H1 (cell line): ENCODE measurements at regions not wholly inside any gene's neighbourhood (a gene's known extent, or its start where the extent isn't known, plus 50 kb on each side); places are given as distances from the start of the nearest gene placed in this dataset.

Experiments
- CTCF ChIA-PET: fragments of 300-600 bp; sonication (Branson Sonifier 250); formaldehyde crosslinking; loops from one replicate; lab custom pipeline; 2021; ENCODE audit not compliant: partially characterized antibody; lab: Charles Lee
- POLR2A ChIA-PET: fragments of 300-600 bp; sonication (Branson Sonifier 250); formaldehyde crosslinking; loops from one replicate; lab custom pipeline; 2021; ENCODE audit warnings: inconsistent platforms; ENCODE audit not compliant: partially characterized antibody; lab: Charles Lee
- DNase-seq, 2 experiments: peaks; one replicate each; pipeline versions ENCODE4 v3.0.0 to v3.0.0-alpha.2; 2010 to 2022; ENCODE audit warnings: low spot score in 2 of 2, low read depth in 1 of 2, mixed read lengths in 1 of 2
- FAIRE-seq: peaks from 2 replicates; lab custom pipeline; 2011; peaks lifted over from hg19 to GRCh38; lab: Jason Lieb, UNC
- H2AFZ ChIP-seq: 2 replicates; pipeline ENCODE4 v1.8.1; 2012; ENCODE audit warnings: low read length, inconsistent platforms
- H2AK5ac ChIP-seq: 2 replicates; pipeline ENCODE4 v1.6.1; 2013; ENCODE audit warnings: low read depth, low read length
- H2BK120ac ChIP-seq: replicated peaks from 2 replicates; pipeline ENCODE3; 2013; ENCODE audit warnings: low read depth, low read length, inconsistent platforms
- H2BK12ac ChIP-seq: 2 replicates; pipeline ENCODE4 v1.6.1; 2013; ENCODE audit warnings: low read depth, low read length
- H2BK15ac ChIP-seq: 2 replicates; pipeline ENCODE4 v1.6.1; 2013; ENCODE audit warnings: low read length
- H2BK20ac ChIP-seq: 2 replicates; pipeline ENCODE4 v1.6.1; 2013; ENCODE audit warnings: low read length
- H2BK5ac ChIP-seq: 2 replicates; pipeline ENCODE4 v1.6.1; 2013; ENCODE audit warnings: low read depth, low read length
- H3K14ac ChIP-seq: 2 replicates; pipeline ENCODE4 v1.6.1; 2013; ENCODE audit warnings: inconsistent platforms; ENCODE audit not compliant: insufficient read length
- H3K18ac ChIP-seq: 2 replicates; pipeline ENCODE4 v1.6.1; 2013; ENCODE audit warnings: low read length; ENCODE audit errors: extremely low read depth
- H3K23ac ChIP-seq: 2 replicates; pipeline ENCODE4 v1.6.1; 2013; ENCODE audit warnings: inconsistent platforms; ENCODE audit not compliant: insufficient read length
- H3K23me2 ChIP-seq: 2 replicates; pipeline ENCODE4 v1.6.1; 2013; ENCODE audit warnings: low read depth, low read length
- H3K27ac ChIP-seq: 2 replicates; pipeline ENCODE4 v1.6.1; 2011; ENCODE audit warnings: low read depth, low read length, inconsistent platforms
- H3K27me3 ChIP-seq, 4 experiments: replicated peaks in 1 of 4; 1 replicate in 1 of 4; 2 replicates in 3 of 4; pipeline versions ENCODE4 v1.6.1 to v1.8.1; 2011 to 2013; ENCODE audit warnings: low read length in 3 of 4, mild to moderate bottlenecking in 3 of 4, inconsistent platforms in 2 of 4, mixed read lengths in 2 of 4, moderate library complexity in 1 of 4; ENCODE audit not compliant: control insufficient read depth in 3 of 4, insufficient read depth in 3 of 4; ENCODE audit errors: extremely low read depth in 1 of 4
- H3K36me3 ChIP-seq, 4 experiments: 2 replicates each; pipeline versions ENCODE4 v1.6.1 to v1.8.1; 2011 to 2013; ENCODE audit warnings: mild to moderate bottlenecking in 4 of 4, low read length in 3 of 4, moderate library complexity in 2 of 4, control low read depth in 1 of 4, inconsistent platforms in 1 of 4; ENCODE audit not compliant: insufficient read depth in 4 of 4, control insufficient read depth in 2 of 4
- H3K4ac ChIP-seq: replicated peaks from 2 replicates; pipeline ENCODE3; 2013; ENCODE audit warnings: low read length, low read depth, mixed read lengths, inconsistent platforms; ENCODE audit not compliant: insufficient read length
- H3K4me1 ChIP-seq, 4 experiments: replicated peaks in 1 of 4; 1 replicate in 1 of 4; 2 replicates in 3 of 4; pipeline versions ENCODE4 v1.6.1 to v1.8.1; 2011 to 2013; ENCODE audit warnings: low read length in 3 of 4, inconsistent platforms in 2 of 4, mixed read lengths in 1 of 4; ENCODE audit not compliant: insufficient read depth in 4 of 4, control insufficient read depth in 3 of 4
- H3K4me2 ChIP-seq, 2 experiments: 2 replicates each; pipeline versions ENCODE4 v1.6.1 to v1.8.1; 2011 to 2013; ENCODE audit warnings: low read depth in 2 of 2, low read length in 2 of 2, control low read depth in 1 of 2, inconsistent platforms in 1 of 2, mild to moderate bottlenecking in 1 of 2; ENCODE audit not compliant: insufficient read depth in 1 of 2
- H3K4me3 ChIP-seq, 4 experiments: fragments of 200-600, 300-600 bp in 1 of 4; sonication (generic), shearing (Covaris generic), sonication (Bioruptor Twin) in 1 of 4; 2 replicates each; pipeline versions ENCODE4 v1.5.1 to v1.8.1; 2011 to 2016; ENCODE audit warnings: low read length in 4 of 4, low read depth in 3 of 4, control low read depth in 2 of 4, inconsistent platforms in 2 of 4, mild to moderate bottlenecking in 2 of 4, mixed read lengths in 1 of 4, moderate library complexity in 1 of 4; ENCODE audit not compliant: insufficient read depth in 2 of 4; ENCODE audit errors: extremely low read depth in 1 of 4
- H3K56ac ChIP-seq: replicated peaks from 2 replicates; pipeline ENCODE3; 2013; ENCODE audit warnings: low read depth, mild to moderate bottlenecking, mixed read lengths, low read length, inconsistent platforms; ENCODE audit not compliant: insufficient read length
- H3K79me1 ChIP-seq: 2 replicates; pipeline ENCODE4 v1.6.1; 2013; ENCODE audit warnings: low read depth, low read length, control low read depth
- H3K79me2 ChIP-seq, 2 experiments: 2 replicates each; pipeline versions ENCODE4 v1.6.1 to v1.8.1; 2012 to 2013; ENCODE audit warnings: low read length in 2 of 2, mild to moderate bottlenecking in 2 of 2, inconsistent platforms in 1 of 2; ENCODE audit not compliant: insufficient read depth in 2 of 2, control insufficient read depth in 1 of 2
- H3K9ac ChIP-seq, 4 experiments: replicated peaks in 1 of 4; 1 replicate in 1 of 4; 2 replicates in 3 of 4; pipeline versions ENCODE4 v1.6.1 to v1.8.1; 2011 to 2013; ENCODE audit warnings: low read depth in 3 of 4, low read length in 3 of 4, control low read depth in 2 of 4, mild to moderate bottlenecking in 2 of 4, moderate library complexity in 2 of 4, inconsistent platforms in 1 of 4; ENCODE audit errors: extremely low read depth in 1 of 4
- H3K9me3 ChIP-seq, 2 experiments: 2 replicates each; pipeline versions ENCODE4 v1.6.1 to v1.8.1; 2012 to 2013; ENCODE audit warnings: mild to moderate bottlenecking in 2 of 2, moderate library complexity in 2 of 2, control low read depth in 1 of 2, inconsistent platforms in 1 of 2, low read depth in 1 of 2, low read length in 1 of 2, mixed read lengths in 1 of 2; ENCODE audit not compliant: insufficient read depth in 2 of 2
- H4K20me1 ChIP-seq, 2 experiments: replicated peaks in 1 of 2; 2 replicates each; pipeline versions ENCODE3 to v1.8.1; 2011 to 2013; ENCODE audit warnings: inconsistent platforms in 2 of 2, low read length in 2 of 2, mild to moderate bottlenecking in 1 of 2; ENCODE audit not compliant: insufficient read depth in 2 of 2, control insufficient read depth in 1 of 2
- H4K5ac ChIP-seq: 2 replicates; pipeline ENCODE4 v1.6.1; 2013; ENCODE audit warnings: low read length, low read depth, mixed read lengths, inconsistent platforms; ENCODE audit not compliant: insufficient read length
- H4K8ac ChIP-seq: 2 replicates; pipeline ENCODE4 v1.8.0; 2013; ENCODE audit warnings: mild to moderate bottlenecking, moderate library complexity, low read length, inconsistent platforms; ENCODE audit not compliant: insufficient read depth; ENCODE audit errors: extremely low read depth
- H4K91ac ChIP-seq: replicated peaks from 2 replicates; pipeline ENCODE3; 2013; ENCODE audit warnings: low read length, mixed read lengths, inconsistent platforms; ENCODE audit not compliant: insufficient read length
- ASH2L ChIP-seq: fragments of 200-600, 300-600 bp; sonication (generic); IDR thresholded peaks from one replicate; pipeline ENCODE4 v1.7.1; 2017; ENCODE audit warnings: low read length
- MAFK ChIP-seq: IDR thresholded peaks from 2 replicates; pipeline ENCODE4 v1.6.1; 2012; ENCODE audit warnings: low read depth, mild to moderate bottlenecking, improper control_type of control experiment, low read length
- SRF ChIP-seq: IDR thresholded peaks from 2 replicates; pipeline ENCODE4 v1.6.1; 2011; ENCODE audit warnings: mild to moderate bottlenecking, low read depth, low read length, moderate library complexity
- YY1 ChIP-seq: IDR thresholded peaks from 2 replicates; pipeline ENCODE4 v1.6.1; 2011; ENCODE audit warnings: low read depth, mild to moderate bottlenecking, low read length
- WGBS, 2 experiments: shearing (Covaris generic) in 1 of 2; methylation state at CpG; one replicate each; pipeline versions ENCODE4 v1.1.6 to v1.1.7; 2013 to 2015; ENCODE audit warnings: low lambda C conversion rate in 2 of 2, mixed read lengths in 2 of 2, inconsistent platforms in 1 of 2, low coverage in 1 of 2, missing lambda C conversion rate in 1 of 2; ENCODE audit not compliant: insufficient replicate concordance in 2 of 2, insufficient coverage in 1 of 2, insufficient read length in 1 of 2; ENCODE audit errors: extremely low coverage in 1 of 2, missing lambda C conversion rate in 1 of 2; 5-methylcytosine and 5-hydroxymethylcytosine counted together
- TF ChIP-seq, protein P1 (sequence below): IDR thresholded peaks from 2 replicates; pipeline ENCODE4 v1.6.1; 2012; ENCODE audit warnings: inconsistent platforms

GRCh38 chrX:17986977-17987376 lies 125.9 kb upstream of the RAI2 start:
- H2AK5ac ChIP-seq = no peak overlapping the region
- no peak overlapping the region for H3K56ac ChIP-seq
- 84% methylated on average over 3 of the region's 3 CpGs; no CpG with 5 or more reads in 1 of the 2 experiments for WGBS, 2 experiments
- H2BK120ac ChIP-seq = no peak overlapping the region
- DNase-seq = no peak
- ChIA-PET POLR2A (interaction anchor here (0.6 kb wide), 1 partner anchor 54 kb away, joined by 4 read pairs; no protein-coding TSS in a partner anchor), CTCF (no interaction called here)
- H3K79me2 ChIP-seq = no peaks in the 10 kb centered on the region
- no peak overlapping the region for H3K4me2 ChIP-seq
- H2AFZ ChIP-seq = no peak overlapping the region
- H3K4ac ChIP-seq = no peak overlapping the region
- no peak overlapping the region for H3K4me3 ChIP-seq
- H2BK5ac ChIP-seq = no peak overlapping the region
- H3K23me2 ChIP-seq = no peaks in the 10 kb centered on the region
- H3K9ac ChIP-seq = no peak overlapping the region
- H3K23ac ChIP-seq = no peak overlapping the region
- FAIRE-seq = no peak
- H4K91ac ChIP-seq = no peak overlapping the region
- H3K79me1 ChIP-seq = no peaks in the 10 kb centered on the region
- H4K20me1 ChIP-seq = no peaks in the 10 kb centered on the region
- no peaks in the 10 kb centered on the region for H3K4me1 ChIP-seq
- H3K14ac ChIP-seq = no peak overlapping the region
- H2BK20ac ChIP-seq = no peak overlapping the region
- H3K36me3 ChIP-seq = no peaks in the 10 kb centered on the region
- no peak overlapping the region for H2BK12ac ChIP-seq
- no peaks in the 10 kb centered on the region for H3K27me3 ChIP-seq
- no peak overlapping the region for H3K18ac ChIP-seq
- no peak overlapping the region for H2BK15ac ChIP-seq
- no peaks in the 10 kb centered on the region for H3K9me3 ChIP-seq
- H4K5ac ChIP-seq = no peak overlapping the region
- no peak overlapping the region for H3K27ac ChIP-seq
- H4K8ac ChIP-seq = no peak overlapping the region
- TF ChIP-seq SRF (no peak), ASH2L (no peak), YY1 (no peak), MAFK (no peak)
- TF ChIP-seq, protein P1, sequence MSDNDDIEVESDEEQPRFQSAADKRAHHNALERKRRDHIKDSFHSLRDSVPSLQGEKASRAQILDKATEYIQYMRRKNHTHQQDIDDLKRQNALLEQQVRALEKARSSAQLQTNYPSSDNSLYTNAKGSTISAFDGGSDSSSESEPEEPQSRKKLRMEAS = no peak
